SK-N-SH (cell line): ENCODE measurements at regions not wholly inside any gene's neighbourhood (a gene's known extent, or its start where the extent isn't known, plus 50 kb on each side); places are given as distances from the start of the nearest gene placed in this dataset.

Experiments
- CTCF ChIA-PET: fragments of 300-600, 350-600 bp; formaldehyde crosslinking; extraction: SDS; loops from one replicate; lab custom pipeline; 2021; lab: Yijun Ruan, JAX
- POLR2A ChIA-PET: fragments of 350-600 bp; sonication (Branson Sonifier 250); formaldehyde crosslinking; extraction: SDS; loops from one replicate; lab custom pipeline; 2020; ENCODE audit warnings: antibody characterized with exemption, inconsistent platforms; lab: Yijun Ruan, JAX
- DNase-seq: peaks from one replicate; pipeline ENCODE4 v3.0.0; 2012
- H2AFZ ChIP-seq: fragments of 200-600 bp; sonication (generic); 2 replicates; pipeline ENCODE4 v1.8.1; 2016; ENCODE audit warnings: antibody characterized with exemption, mild to moderate bottlenecking, low read depth
- H3F3A ChIP-seq: fragments of 200-600 bp; sonication (generic); replicated peaks from 2 replicates; pipeline ENCODE3; 2016; ENCODE audit warnings: antibody characterized with exemption, mild to moderate bottlenecking; ENCODE audit not compliant: insufficient read depth
- H3K27ac ChIP-seq, 2 experiments: fragments of 200-500 bp in 1 of 2; fragments of 200-600 bp in 1 of 2; sonication (Bioruptor generic) in 1 of 2; sonication (generic), shearing (Covaris generic) in 1 of 2; 2 replicates each; pipeline versions ENCODE4 v1.5.1 to v1.6.1; 2014 to 2016; ENCODE audit warnings: low read depth in 2 of 2, inconsistent platforms in 1 of 2, low read length in 1 of 2, mild to moderate bottlenecking in 1 of 2, mixed read lengths in 1 of 2
- H3K27me3 ChIP-seq: fragments of 200-600 bp; sonication (generic), shearing (Covaris generic); 2 replicates; pipeline ENCODE4 v1.6.1; 2016; ENCODE audit warnings: mixed run types; ENCODE audit not compliant: insufficient read depth
- H3K36me3 ChIP-seq, 2 experiments: fragments of 200-500 bp in 1 of 2; fragments of 200-600 bp in 1 of 2; sonication (Bioruptor generic) in 1 of 2; sonication (generic) in 1 of 2; replicated peaks in 1 of 2; 2 replicates each; pipeline versions ENCODE3 to v1.5.1; 2014 to 2016; ENCODE audit warnings: low read length in 1 of 2, mild to moderate bottlenecking in 1 of 2; ENCODE audit not compliant: insufficient read depth in 2 of 2, control insufficient read depth in 1 of 2
- H3K4me1 ChIP-seq, 2 experiments: fragments of 200-500 bp in 1 of 2; fragments of 200-600 bp in 1 of 2; sonication (Bioruptor generic) in 1 of 2; sonication (generic), shearing (Covaris generic) in 1 of 2; 2 replicates each; pipeline versions ENCODE4 v1.5.1 to v1.6.1; 2014 to 2016; ENCODE audit warnings: low read depth in 1 of 2, low read length in 1 of 2, mixed run types in 1 of 2; ENCODE audit not compliant: insufficient read depth in 2 of 2, control insufficient read depth in 1 of 2
- H3K4me2 ChIP-seq: fragments of 200-600 bp; sonication (generic), shearing (Covaris generic); 2 replicates; pipeline ENCODE4 v1.6.1; 2017; ENCODE audit warnings: mixed run types
- H3K4me3 ChIP-seq, 2 experiments: fragments of 200-500 bp in 1 of 2; fragments of 200-600 bp in 1 of 2; sonication (Bioruptor generic) in 1 of 2; sonication (generic), shearing (Covaris generic) in 1 of 2; 2 replicates each; pipeline versions ENCODE4 v1.5.1 to v1.8.1; 2014 to 2016; ENCODE audit warnings: low read depth in 2 of 2, inconsistent platforms in 1 of 2, low read length in 1 of 2, mild to moderate bottlenecking in 1 of 2, mixed read lengths in 1 of 2, moderate library complexity in 1 of 2
- H3K79me2 ChIP-seq: fragments of 200-600 bp; sonication (generic); 2 replicates; pipeline ENCODE4 v1.8.1; 2017; ENCODE audit warnings: mild to moderate bottlenecking; ENCODE audit not compliant: insufficient read depth
- H3K9ac ChIP-seq: fragments of 200-600 bp; sonication (generic); 2 replicates; pipeline ENCODE4 v1.6.1; 2017; ENCODE audit warnings: mixed run types
- H3K9me2 ChIP-seq: fragments of 200-600 bp; sonication (generic); 2 replicates; pipeline ENCODE4 v1.6.1; 2017; ENCODE audit warnings: mixed run types
- H3K9me3 ChIP-seq: fragments of 200-600 bp; sonication (generic); 2 replicates; pipeline ENCODE4 v1.6.1; 2017; ENCODE audit warnings: mixed run types, mild to moderate bottlenecking, moderate library complexity
- H4K20me1 ChIP-seq: fragments of 200-600 bp; sonication (generic); 2 replicates; pipeline ENCODE4 v1.6.1; 2017; ENCODE audit warnings: mild to moderate bottlenecking, mixed run types; ENCODE audit not compliant: insufficient read depth
- CHD2 ChIP-seq: fragments of 150-350 bp; IDR thresholded peaks from 2 replicates; pipeline ENCODE4 v1.6.1; 2018; ENCODE audit warnings: low read length; ENCODE audit not compliant: partially characterized antibody
- EP300 ChIP-seq, 2 experiments: IDR thresholded peaks; 2 replicates each; pipeline versions ENCODE4 v1.4.0 to v1.6.1; 2012; ENCODE audit warnings: borderline replicate concordance in 1 of 2, low read depth in 1 of 2, low read length in 1 of 2
- EZH2phosphoT487 ChIP-seq: fragments of 200-600 bp; sonication (generic); IDR thresholded peaks from 2 replicates; pipeline ENCODE4 v1.6.1; 2017; ENCODE audit warnings: low read depth, mixed run types, mild to moderate bottlenecking, antibody characterized with exemption, moderate library complexity, borderline replicate concordance
- FOXM1 ChIP-seq: IDR thresholded peaks from 2 replicates; pipeline ENCODE4 v1.4.0; 2012; ENCODE audit warnings: low read depth, mild to moderate bottlenecking
- GABPA ChIP-seq: IDR thresholded peaks from 2 replicates; pipeline ENCODE4 v1.4.0; 2012; ENCODE audit warnings: low read depth, mild to moderate bottlenecking
- GATA2 ChIP-seq: sonication (generic); formaldehyde crosslinking; IDR thresholded peaks from 2 replicates; pipeline ENCODE4 v1.5.0; 2020; ENCODE audit warnings: mild to moderate bottlenecking, missing genetic modification reagents
- JUND ChIP-seq: IDR thresholded peaks from 2 replicates; pipeline ENCODE4 v1.4.0; 2012
- MXI1 ChIP-seq: IDR thresholded peaks from 2 replicates; pipeline ENCODE4 v1.6.1; 2012; ENCODE audit warnings: mild to moderate bottlenecking, low read depth, low read length, improper control_type of control experiment
- RAD21 ChIP-seq: IDR thresholded peaks from 2 replicates; pipeline ENCODE4 v1.6.1; 2012; ENCODE audit warnings: mild to moderate bottlenecking, low read length
- RFX5 ChIP-seq: IDR thresholded peaks from 2 replicates; pipeline ENCODE4 v1.6.1; 2012; ENCODE audit warnings: mild to moderate bottlenecking, improper control_type of control experiment, low read length
- SMC3 ChIP-seq: IDR thresholded peaks from 2 replicates; pipeline ENCODE4 v1.6.1; 2012; ENCODE audit warnings: low read depth, low read length, improper control_type of control experiment
- TAF1 ChIP-seq: IDR thresholded peaks from 2 replicates; pipeline ENCODE4 v1.6.1; 2012; ENCODE audit warnings: low read depth, mild to moderate bottlenecking, low read length, moderate library complexity, borderline replicate concordance
- TCF12 ChIP-seq: IDR thresholded peaks from 2 replicates; pipeline ENCODE4 v1.4.0; 2012
- TEAD4 ChIP-seq: IDR thresholded peaks from 2 replicates; pipeline ENCODE4 v1.4.0; 2012; ENCODE audit warnings: mild to moderate bottlenecking, borderline replicate concordance; ENCODE audit not compliant: insufficient read depth
- YY1 ChIP-seq: IDR thresholded peaks from 2 replicates; pipeline ENCODE4 v1.4.0; 2012; ENCODE audit warnings: low read depth, mild to moderate bottlenecking
- ZBTB33 ChIP-seq: IDR thresholded peaks from 2 replicates; pipeline ENCODE4 v1.4.0; 2012; ENCODE audit warnings: low read depth, borderline replicate concordance
- WGBS: methylation state at CpG from one replicate; pipeline ENCODE4 v1.1.6; 2017; ENCODE audit warnings: low lambda C conversion rate; 5-methylcytosine and 5-hydroxymethylcytosine counted together
- TF ChIP-seq, protein P1 (sequence below): IDR thresholded peaks from 2 replicates; pipeline ENCODE4 v1.4.0; 2012; ENCODE audit warnings: low read depth
- TF ChIP-seq, protein P2 (sequence below): IDR thresholded peaks from 2 replicates; pipeline ENCODE4 v1.6.1; 2012; ENCODE audit warnings: mild to moderate bottlenecking, low read depth, low read length, moderate library complexity
- TF ChIP-seq, protein P3 (sequence below): fragments of 150-350 bp; IDR thresholded peaks from 2 replicates; pipeline ENCODE4 v1.6.1; 2017; ENCODE audit warnings: antibody characterized with exemption, low read length, low read depth, borderline replicate concordance

GRCh38 chr17:77708049-77708448 lies 250.5 kb upstream of the TNRC6C start:
- no peaks in the 10 kb centered on the region for H3K9me2 ChIP-seq
- H3K4me3 ChIP-seq, result no peak overlapping the region
- H3K27ac ChIP-seq, result no peak overlapping the region
- H3K9ac ChIP-seq, result no peak overlapping the region
- H4K20me1 ChIP-seq, result no peaks in the 10 kb centered on the region
- H2AFZ ChIP-seq, result no peak overlapping the region
- no peaks in the 10 kb centered on the region for H3K79me2 ChIP-seq
- no peak for TF ChIP-seq TCF12
- TF ChIP-seq TEAD4, result no peak
- no peak for TF ChIP-seq GABPA
- no peak for TF ChIP-seq JUND
- TF ChIP-seq TAF1, result no peak
- TF ChIP-seq, protein P1, sequence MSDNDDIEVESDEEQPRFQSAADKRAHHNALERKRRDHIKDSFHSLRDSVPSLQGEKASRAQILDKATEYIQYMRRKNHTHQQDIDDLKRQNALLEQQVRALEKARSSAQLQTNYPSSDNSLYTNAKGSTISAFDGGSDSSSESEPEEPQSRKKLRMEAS, result no peak
- no peak for TF ChIP-seq RFX5
- TF ChIP-seq YY1, result no peak
- TF ChIP-seq SMC3, result no peak
- TF ChIP-seq, protein P2, sequence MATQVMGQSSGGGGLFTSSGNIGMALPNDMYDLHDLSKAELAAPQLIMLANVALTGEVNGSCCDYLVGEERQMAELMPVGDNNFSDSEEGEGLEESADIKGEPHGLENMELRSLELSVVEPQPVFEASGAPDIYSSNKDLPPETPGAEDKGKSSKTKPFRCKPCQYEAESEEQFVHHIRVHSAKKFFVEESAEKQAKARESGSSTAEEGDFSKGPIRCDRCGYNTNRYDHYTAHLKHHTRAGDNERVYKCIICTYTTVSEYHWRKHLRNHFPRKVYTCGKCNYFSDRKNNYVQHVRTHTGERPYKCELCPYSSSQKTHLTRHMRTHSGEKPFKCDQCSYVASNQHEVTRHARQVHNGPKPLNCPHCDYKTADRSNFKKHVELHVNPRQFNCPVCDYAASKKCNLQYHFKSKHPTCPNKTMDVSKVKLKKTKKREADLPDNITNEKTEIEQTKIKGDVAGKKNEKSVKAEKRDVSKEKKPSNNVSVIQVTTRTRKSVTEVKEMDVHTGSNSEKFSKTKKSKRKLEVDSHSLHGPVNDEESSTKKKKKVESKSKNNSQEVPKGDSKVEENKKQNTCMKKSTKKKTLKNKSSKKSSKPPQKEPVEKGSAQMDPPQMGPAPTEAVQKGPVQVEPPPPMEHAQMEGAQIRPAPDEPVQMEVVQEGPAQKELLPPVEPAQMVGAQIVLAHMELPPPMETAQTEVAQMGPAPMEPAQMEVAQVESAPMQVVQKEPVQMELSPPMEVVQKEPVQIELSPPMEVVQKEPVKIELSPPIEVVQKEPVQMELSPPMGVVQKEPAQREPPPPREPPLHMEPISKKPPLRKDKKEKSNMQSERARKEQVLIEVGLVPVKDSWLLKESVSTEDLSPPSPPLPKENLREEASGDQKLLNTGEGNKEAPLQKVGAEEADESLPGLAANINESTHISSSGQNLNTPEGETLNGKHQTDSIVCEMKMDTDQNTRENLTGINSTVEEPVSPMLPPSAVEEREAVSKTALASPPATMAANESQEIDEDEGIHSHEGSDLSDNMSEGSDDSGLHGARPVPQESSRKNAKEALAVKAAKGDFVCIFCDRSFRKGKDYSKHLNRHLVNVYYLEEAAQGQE, result no peak
- TF ChIP-seq EZH2phosphoT487, result no peak
- no peak for TF ChIP-seq RAD21
- no peak for TF ChIP-seq FOXM1
- DNase-seq, result no peak
- WGBS, result 35% methylated on average over 4 of the region's 4 CpGs
- H3K36me3 ChIP-seq, result no peaks in the 10 kb centered on the region
- no peaks in the 10 kb centered on the region for H3F3A ChIP-seq
- ChIA-PET POLR2A (no interaction called here), CTCF (interaction anchor here (1.0 kb wide), 1 partner anchor 12 kb away, joined by 3 read pairs; no protein-coding TSS in a partner anchor)
- H3K9me3 ChIP-seq, result 0 out of 2 replicates have a peak, but pooled peaks cover 3% of the 10 kb centered on the region
- no peaks in the 10 kb centered on the region for H3K4me1 ChIP-seq
- H3K4me2 ChIP-seq, result no peak overlapping the region
- 0 out of 2 replicates have a peak, but pooled peaks cover 7% of the 10 kb centered on the region for H3K27me3 ChIP-seq

DNA sequence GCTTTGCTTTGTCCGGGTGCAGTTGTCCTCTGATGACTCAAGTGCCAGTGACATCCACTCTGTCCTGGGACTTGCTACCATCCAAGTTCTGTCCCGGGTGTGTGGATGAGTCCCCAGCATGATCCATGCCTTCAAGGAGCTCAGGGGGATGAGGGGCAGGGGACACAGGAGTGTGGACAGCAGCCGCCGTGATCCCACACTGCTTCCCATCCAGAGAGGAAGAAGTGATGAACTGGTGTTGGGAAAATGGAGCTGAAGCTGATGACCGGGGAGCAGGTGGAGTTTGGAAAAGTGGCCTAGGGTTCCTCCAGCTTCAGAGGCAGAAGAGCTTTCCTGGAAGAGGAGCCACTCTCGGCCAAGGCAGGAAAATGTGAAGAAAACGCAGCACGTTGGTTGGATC lies 249.6 kb upstream of the TNRC6C start:
- DNase-seq, result no peak
- POLR2A ChIA-PET, result interaction anchor here (1.7 kb wide), 1 partner anchor 250 kb away, joined by 4 read pairs; the partner anchor contains the start of gene TNRC6C
- no peaks in the 10 kb centered on the region for H3F3A ChIP-seq
- TF ChIP-seq MXI1 (no peak), EZH2phosphoT487 (no peak), EP300 (IDR thresholded peaks at IDR 0.05; ENCODE audit: borderline replicate concordance in 1 of 2, low read depth in 1 of 2, low read length in 1 of 2) (no peak), TAF1 (no peak), GABPA (no peak), GATA2 (CRISPR knock-in tag) (no peak), ZBTB33 (no peak), CHD2 (no peak)
- TF ChIP-seq, protein P3, sequence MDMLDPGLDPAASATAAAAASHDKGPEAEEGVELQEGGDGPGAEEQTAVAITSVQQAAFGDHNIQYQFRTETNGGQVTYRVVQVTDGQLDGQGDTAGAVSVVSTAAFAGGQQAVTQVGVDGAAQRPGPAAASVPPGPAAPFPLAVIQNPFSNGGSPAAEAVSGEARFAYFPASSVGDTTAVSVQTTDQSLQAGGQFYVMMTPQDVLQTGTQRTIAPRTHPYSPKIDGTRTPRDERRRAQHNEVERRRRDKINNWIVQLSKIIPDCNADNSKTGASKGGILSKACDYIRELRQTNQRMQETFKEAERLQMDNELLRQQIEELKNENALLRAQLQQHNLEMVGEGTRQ, result no peak
- TF ChIP-seq, protein P1, result no peak

More for the DNA sequence above, 249.6 kb upstream of the TNRC6C start:
- Histone ChIP-seq H3K9me2 (no peaks in the 10 kb centered on the region), H2AFZ (no peak overlapping the region), H3K9ac (no peak overlapping the region), H3K27me3 (0 out of 2 replicates have a peak, but pooled peaks cover 7% of the 10 kb centered on the region), H3K4me1 (no peaks in the 10 kb centered on the region), H4K20me1 (no peaks in the 10 kb centered on the region), H3K4me3 (no peak overlapping the region), H3K9me3 (peaks cover 6% of the 10 kb centered on the region; the same call in 1 of the 2 replicates), H3K36me3 (no peaks in the 10 kb centered on the region), H3K4me2 (no peak overlapping the region), H3K79me2 (no peaks in the 10 kb centered on the region), H3K27ac (no peak overlapping the region)
- 62% methylated on average over 8 of the region's 8 CpGs for WGBS
- CTCF ChIA-PET, result interaction anchor here (0.7 to 2.5 kb wide), 6 partner anchors 8 to 214 kb away, joined by 3 to 15 read pairs (median 4); no protein-coding TSS in a partner anchor
